SK-N-SH (cell line): ENCODE measurements at regions not wholly inside any gene's neighbourhood (a gene's known extent, or its start where the extent isn't known, plus 50 kb on each side); places are given as distances from the start of the nearest gene placed in this dataset.

ENCODE experiments used
- CTCF ChIA-PET: fragments of 300-600, 350-600 bp; formaldehyde crosslinking; extraction: SDS; loops from one replicate; lab custom pipeline; 2021; lab: Yijun Ruan, JAX
- POLR2A ChIA-PET: fragments of 350-600 bp; sonication (Branson Sonifier 250); formaldehyde crosslinking; extraction: SDS; loops from one replicate; lab custom pipeline; 2020; ENCODE audit warnings: antibody characterized with exemption, inconsistent platforms; lab: Yijun Ruan, JAX
- DNase-seq: peaks from one replicate; pipeline ENCODE4 v3.0.0; 2012
- H2AFZ ChIP-seq: fragments of 200-600 bp; sonication (generic); 2 replicates; pipeline ENCODE4 v1.8.1; 2016; ENCODE audit warnings: antibody characterized with exemption, mild to moderate bottlenecking, low read depth
- H3F3A ChIP-seq: fragments of 200-600 bp; sonication (generic); replicated peaks from 2 replicates; pipeline ENCODE3; 2016; ENCODE audit warnings: antibody characterized with exemption, mild to moderate bottlenecking; ENCODE audit not compliant: insufficient read depth
- H3K27ac ChIP-seq, 2 experiments: fragments of 200-500 bp in 1 of 2; fragments of 200-600 bp in 1 of 2; sonication (Bioruptor generic) in 1 of 2; sonication (generic), shearing (Covaris generic) in 1 of 2; 2 replicates each; pipeline versions ENCODE4 v1.5.1 to v1.6.1; 2014 to 2016; ENCODE audit warnings: low read depth in 2 of 2, inconsistent platforms in 1 of 2, low read length in 1 of 2, mild to moderate bottlenecking in 1 of 2, mixed read lengths in 1 of 2
- H3K27me3 ChIP-seq: fragments of 200-600 bp; sonication (generic), shearing (Covaris generic); 2 replicates; pipeline ENCODE4 v1.6.1; 2016; ENCODE audit warnings: mixed run types; ENCODE audit not compliant: insufficient read depth
- H3K36me3 ChIP-seq, 2 experiments: fragments of 200-500 bp in 1 of 2; fragments of 200-600 bp in 1 of 2; sonication (Bioruptor generic) in 1 of 2; sonication (generic) in 1 of 2; replicated peaks in 1 of 2; 2 replicates each; pipeline versions ENCODE3 to v1.5.1; 2014 to 2016; ENCODE audit warnings: low read length in 1 of 2, mild to moderate bottlenecking in 1 of 2; ENCODE audit not compliant: insufficient read depth in 2 of 2, control insufficient read depth in 1 of 2
- H3K4me1 ChIP-seq, 2 experiments: fragments of 200-500 bp in 1 of 2; fragments of 200-600 bp in 1 of 2; sonication (Bioruptor generic) in 1 of 2; sonication (generic), shearing (Covaris generic) in 1 of 2; 2 replicates each; pipeline versions ENCODE4 v1.5.1 to v1.6.1; 2014 to 2016; ENCODE audit warnings: low read depth in 1 of 2, low read length in 1 of 2, mixed run types in 1 of 2; ENCODE audit not compliant: insufficient read depth in 2 of 2, control insufficient read depth in 1 of 2
- H3K4me2 ChIP-seq: fragments of 200-600 bp; sonication (generic), shearing (Covaris generic); 2 replicates; pipeline ENCODE4 v1.6.1; 2017; ENCODE audit warnings: mixed run types
- H3K4me3 ChIP-seq, 2 experiments: fragments of 200-500 bp in 1 of 2; fragments of 200-600 bp in 1 of 2; sonication (Bioruptor generic) in 1 of 2; sonication (generic), shearing (Covaris generic) in 1 of 2; 2 replicates each; pipeline versions ENCODE4 v1.5.1 to v1.8.1; 2014 to 2016; ENCODE audit warnings: low read depth in 2 of 2, inconsistent platforms in 1 of 2, low read length in 1 of 2, mild to moderate bottlenecking in 1 of 2, mixed read lengths in 1 of 2, moderate library complexity in 1 of 2
- H3K79me2 ChIP-seq: fragments of 200-600 bp; sonication (generic); 2 replicates; pipeline ENCODE4 v1.8.1; 2017; ENCODE audit warnings: mild to moderate bottlenecking; ENCODE audit not compliant: insufficient read depth
- H3K9ac ChIP-seq: fragments of 200-600 bp; sonication (generic); 2 replicates; pipeline ENCODE4 v1.6.1; 2017; ENCODE audit warnings: mixed run types
- H3K9me2 ChIP-seq: fragments of 200-600 bp; sonication (generic); 2 replicates; pipeline ENCODE4 v1.6.1; 2017; ENCODE audit warnings: mixed run types
- H3K9me3 ChIP-seq: fragments of 200-600 bp; sonication (generic); 2 replicates; pipeline ENCODE4 v1.6.1; 2017; ENCODE audit warnings: mixed run types, mild to moderate bottlenecking, moderate library complexity
- H4K20me1 ChIP-seq: fragments of 200-600 bp; sonication (generic); 2 replicates; pipeline ENCODE4 v1.6.1; 2017; ENCODE audit warnings: mild to moderate bottlenecking, mixed run types; ENCODE audit not compliant: insufficient read depth
- CHD2 ChIP-seq: fragments of 150-350 bp; IDR thresholded peaks from 2 replicates; pipeline ENCODE4 v1.6.1; 2018; ENCODE audit warnings: low read length; ENCODE audit not compliant: partially characterized antibody
- GABPA ChIP-seq: IDR thresholded peaks from 2 replicates; pipeline ENCODE4 v1.4.0; 2012; ENCODE audit warnings: low read depth, mild to moderate bottlenecking
- GATA2 ChIP-seq: sonication (generic); formaldehyde crosslinking; IDR thresholded peaks from 2 replicates; pipeline ENCODE4 v1.5.0; 2020; ENCODE audit warnings: mild to moderate bottlenecking, missing genetic modification reagents
- MXI1 ChIP-seq: IDR thresholded peaks from 2 replicates; pipeline ENCODE4 v1.6.1; 2012; ENCODE audit warnings: mild to moderate bottlenecking, low read depth, low read length, improper control_type of control experiment
- NFIC ChIP-seq: IDR thresholded peaks from 2 replicates; pipeline ENCODE4 v1.4.0; 2012; ENCODE audit warnings: borderline replicate concordance
- NRF1 ChIP-seq: IDR thresholded peaks from 2 replicates; pipeline ENCODE4 v1.6.1; 2012; ENCODE audit warnings: low read depth, mild to moderate bottlenecking, low read length
- REST ChIP-seq: IDR thresholded peaks from 2 replicates; pipeline ENCODE4 v1.6.1; 2012; ENCODE audit warnings: mild to moderate bottlenecking, low read depth, low read length, moderate library complexity
- RFX5 ChIP-seq: IDR thresholded peaks from 2 replicates; pipeline ENCODE4 v1.6.1; 2012; ENCODE audit warnings: mild to moderate bottlenecking, improper control_type of control experiment, low read length
- RXRA ChIP-seq: IDR thresholded peaks from 2 replicates; pipeline ENCODE4 v1.4.0; 2012; ENCODE audit warnings: low read depth, mild to moderate bottlenecking, borderline replicate concordance
- SIN3A ChIP-seq: IDR thresholded peaks from 2 replicates; pipeline ENCODE4 v1.6.1; 2012; ENCODE audit warnings: low read depth, mild to moderate bottlenecking, low read length, moderate library complexity, borderline replicate concordance
- SMC3 ChIP-seq: IDR thresholded peaks from 2 replicates; pipeline ENCODE4 v1.6.1; 2012; ENCODE audit warnings: low read depth, low read length, improper control_type of control experiment
- TCF12 ChIP-seq: IDR thresholded peaks from 2 replicates; pipeline ENCODE4 v1.4.0; 2012
- YY1 ChIP-seq: IDR thresholded peaks from 2 replicates; pipeline ENCODE4 v1.4.0; 2012; ENCODE audit warnings: low read depth, mild to moderate bottlenecking
- WGBS: methylation state at CpG from one replicate; pipeline ENCODE4 v1.1.6; 2017; ENCODE audit warnings: low lambda C conversion rate; 5-methylcytosine and 5-hydroxymethylcytosine counted together
- TF ChIP-seq, protein P1 (sequence below): IDR thresholded peaks from 2 replicates; pipeline ENCODE4 v1.4.0; 2012; ENCODE audit warnings: low read depth, borderline replicate concordance

GRCh38 chr12:69120354-69120753 lies 119.0 kb upstream of the CPSF6 start:
- WGBS: 38% methylated on average over 5 of the region's 5 CpGs
- H3K79me2 ChIP-seq: no peaks in the 10 kb centered on the region
- H3K9me2 ChIP-seq: no peaks in the 10 kb centered on the region
- H3F3A ChIP-seq: no peaks in the 10 kb centered on the region
- H3K4me2 ChIP-seq: no peak overlapping the region
- no peak overlapping the region for H3K4me3 ChIP-seq
- no peaks in the 10 kb centered on the region; the same call in 1 of the 2 replicates for H3K27me3 ChIP-seq
- H3K36me3 ChIP-seq: no peaks in the 10 kb centered on the region
- DNase-seq: no peak
- H2AFZ ChIP-seq: no peak overlapping the region
- TF ChIP-seq RXRA: no peak
- no peak for TF ChIP-seq TCF12
- TF ChIP-seq SIN3A: no peak
- TF ChIP-seq SMC3: no peak
- TF ChIP-seq NRF1: no peak
- TF ChIP-seq RFX5: no peak
- no peak for TF ChIP-seq GATA2 (CRISPR knock-in tag)
- TF ChIP-seq CHD2: no peak
- TF ChIP-seq, protein P1, sequence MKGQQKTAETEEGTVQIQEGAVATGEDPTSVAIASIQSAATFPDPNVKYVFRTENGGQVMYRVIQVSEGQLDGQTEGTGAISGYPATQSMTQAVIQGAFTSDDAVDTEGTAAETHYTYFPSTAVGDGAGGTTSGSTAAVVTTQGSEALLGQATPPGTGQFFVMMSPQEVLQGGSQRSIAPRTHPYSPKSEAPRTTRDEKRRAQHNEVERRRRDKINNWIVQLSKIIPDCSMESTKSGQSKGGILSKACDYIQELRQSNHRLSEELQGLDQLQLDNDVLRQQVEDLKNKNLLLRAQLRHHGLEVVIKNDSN: no peak
- H4K20me1 ChIP-seq: no peaks in the 10 kb centered on the region
- no peak overlapping the region for H3K27ac ChIP-seq
- ChIA-PET POLR2A (no interaction called here), CTCF (no interaction called here)
- H3K9ac ChIP-seq: no peak overlapping the region
- H3K9me3 ChIP-seq: no peaks in the 10 kb centered on the region
- no peaks in the 10 kb centered on the region for H3K4me1 ChIP-seq

GRCh38 chr12:69123311-69123710 lies 116.1 kb upstream of the CPSF6 start:
- CTCF ChIA-PET: no interaction called here
- H3K4me2 ChIP-seq: no peak overlapping the region
- 64% methylated on average over 3 of the region's 3 CpGs for WGBS
- H3K9me3 ChIP-seq: no peaks in the 10 kb centered on the region
- no peak overlapping the region for H3K27ac ChIP-seq
- no peak for DNase-seq
- H3K9me2 ChIP-seq: no peaks in the 10 kb centered on the region
- POLR2A ChIA-PET: no interaction called here
- no peak overlapping the region for H2AFZ ChIP-seq
- no peaks in the 10 kb centered on the region for H4K20me1 ChIP-seq
- H3K36me3 ChIP-seq: no peaks in the 10 kb centered on the region
- H3K27me3 ChIP-seq: no peaks in the 10 kb centered on the region; the same call in 1 of the 2 replicates
- H3K9ac ChIP-seq: no peak overlapping the region
- no peak overlapping the region for H3K4me3 ChIP-seq
- no peaks in the 10 kb centered on the region for H3K79me2 ChIP-seq
- TF ChIP-seq NFIC (no peak), RXRA (no peak), MXI1 (no peak), NRF1 (no peak), TCF12 (no peak), REST (no peak), YY1 (no peak), GABPA (no peak)
- H3K4me1 ChIP-seq: no peaks in the 10 kb centered on the region
- no peaks in the 10 kb centered on the region for H3F3A ChIP-seq
